Endothelial cell (in vitro differentiated cells): ENCODE measurements at regions not wholly inside any gene's neighbourhood (a gene's known extent, or its start where the extent isn't known, plus 50 kb on each side); places are given as distances from the start of the nearest gene placed in this dataset.

ENCODE experiments used
- DNase-seq: peaks from one replicate; pipeline ENCODE4 v3.0.0; 2021; ENCODE audit warnings: low spot score
- H3K27ac Mint-ChIP-seq: one replicate; pipeline ENCODE4 v1.8.0; 2021; ENCODE audit warnings: mixed read lengths, inconsistent platforms; ENCODE audit not compliant: unreplicated experiment
- H3K27me3 Mint-ChIP-seq: one replicate; pipeline ENCODE4 v1.8.0; 2021; ENCODE audit warnings: mild to moderate bottlenecking, moderate library complexity, mixed read lengths, inconsistent platforms; ENCODE audit not compliant: unreplicated experiment
- H3K36me3 Mint-ChIP-seq: one replicate; pipeline ENCODE4 v1.8.0; 2021; ENCODE audit warnings: mild to moderate bottlenecking, low read depth, mixed read lengths, inconsistent platforms; ENCODE audit not compliant: unreplicated experiment
- H3K4me1 Mint-ChIP-seq: one replicate; pipeline ENCODE4 v1.8.0; 2021; ENCODE audit warnings: mild to moderate bottlenecking, mixed read lengths, inconsistent platforms; ENCODE audit not compliant: unreplicated experiment
- H3K4me3 Mint-ChIP-seq: one replicate; pipeline ENCODE4 v1.8.0; 2021; ENCODE audit warnings: mild to moderate bottlenecking, mixed read lengths, inconsistent platforms; ENCODE audit not compliant: unreplicated experiment
- H3K9me3 Mint-ChIP-seq: one replicate; pipeline ENCODE4 v1.8.0; 2021; ENCODE audit warnings: mixed read lengths, inconsistent platforms; ENCODE audit not compliant: unreplicated experiment
- TF ChIP-seq, protein P1 (sequence below): fragments of 200-600 bp; sonication (generic); IDR thresholded peaks from one replicate; pipeline ENCODE4 v1.5.0; 2021; ENCODE audit warnings: antibody characterized with exemption; ENCODE audit not compliant: unreplicated experiment

- H3K36me3 Mint-ChIP-seq: no peaks in the 10 kb centered on the region
- H3K4me1 Mint-ChIP-seq: peaks cover 14% of the 10 kb centered on the region
- TF ChIP-seq, protein P1, sequence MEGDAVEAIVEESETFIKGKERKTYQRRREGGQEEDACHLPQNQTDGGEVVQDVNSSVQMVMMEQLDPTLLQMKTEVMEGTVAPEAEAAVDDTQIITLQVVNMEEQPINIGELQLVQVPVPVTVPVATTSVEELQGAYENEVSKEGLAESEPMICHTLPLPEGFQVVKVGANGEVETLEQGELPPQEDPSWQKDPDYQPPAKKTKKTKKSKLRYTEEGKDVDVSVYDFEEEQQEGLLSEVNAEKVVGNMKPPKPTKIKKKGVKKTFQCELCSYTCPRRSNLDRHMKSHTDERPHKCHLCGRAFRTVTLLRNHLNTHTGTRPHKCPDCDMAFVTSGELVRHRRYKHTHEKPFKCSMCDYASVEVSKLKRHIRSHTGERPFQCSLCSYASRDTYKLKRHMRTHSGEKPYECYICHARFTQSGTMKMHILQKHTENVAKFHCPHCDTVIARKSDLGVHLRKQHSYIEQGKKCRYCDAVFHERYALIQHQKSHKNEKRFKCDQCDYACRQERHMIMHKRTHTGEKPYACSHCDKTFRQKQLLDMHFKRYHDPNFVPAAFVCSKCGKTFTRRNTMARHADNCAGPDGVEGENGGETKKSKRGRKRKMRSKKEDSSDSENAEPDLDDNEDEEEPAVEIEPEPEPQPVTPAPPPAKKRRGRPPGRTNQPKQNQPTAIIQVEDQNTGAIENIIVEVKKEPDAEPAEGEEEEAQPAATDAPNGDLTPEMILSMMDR: no peak
- no peak overlapping the region for H3K4me3 Mint-ChIP-seq
- DNase-seq: no peak
- no peaks in the 10 kb centered on the region for H3K27me3 Mint-ChIP-seq
- H3K9me3 Mint-ChIP-seq: no peaks in the 10 kb centered on the region
- no peak overlapping the region for H3K27ac Mint-ChIP-seq
Measured at GRCh38 chr9:20217596-20217995, 404.7 kb downstream of the MLLT3 start.

DNA sequence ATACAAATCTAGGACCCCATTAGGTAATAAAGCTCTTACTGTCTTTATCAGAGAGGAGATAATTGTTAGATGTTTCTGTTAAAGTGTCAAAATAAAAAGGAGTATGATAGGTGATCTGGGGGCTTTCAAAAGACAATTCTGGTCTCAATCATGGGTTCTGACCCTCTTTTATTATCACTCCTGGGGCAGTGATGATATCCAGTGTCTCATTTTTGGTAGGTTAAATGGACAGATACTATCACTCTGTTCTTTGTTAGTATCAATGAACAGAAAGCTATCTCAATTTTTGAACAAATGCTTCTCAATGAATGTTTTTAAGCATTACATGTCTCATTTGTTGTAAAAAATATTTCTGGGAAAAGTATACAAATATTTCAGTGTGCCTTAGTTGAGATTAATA lies 405.9 kb downstream of the MLLT3 start:
- TF ChIP-seq, protein P1: no peak
- H3K9me3 Mint-ChIP-seq: no peaks in the 10 kb centered on the region
- H3K36me3 Mint-ChIP-seq: no peaks in the 10 kb centered on the region
- peaks cover 13% of the 10 kb centered on the region for H3K4me1 Mint-ChIP-seq
- no peaks in the 10 kb centered on the region for H3K27me3 Mint-ChIP-seq
- H3K27ac Mint-ChIP-seq: no peak overlapping the region
- H3K4me3 Mint-ChIP-seq: no peak overlapping the region
- no peak for DNase-seq

GRCh38 chr9:20215552-20215951 lies 406.7 kb downstream of the MLLT3 start:
- TF ChIP-seq, protein P1: no peak
- H3K27me3 Mint-ChIP-seq: no peaks in the 10 kb centered on the region
- H3K27ac Mint-ChIP-seq: no peak overlapping the region
- no peak overlapping the region for H3K4me3 Mint-ChIP-seq
- peaks cover 6% of the 10 kb centered on the region for H3K4me1 Mint-ChIP-seq
- DNase-seq: no peak
- no peaks in the 10 kb centered on the region for H3K9me3 Mint-ChIP-seq
- H3K36me3 Mint-ChIP-seq: no peaks in the 10 kb centered on the region

GRCh38 chr9:20212806-20213205 lies 409.5 kb downstream of the MLLT3 start:
- Mint-ChIP-seq H3K27ac (no peak overlapping the region), H3K4me1 (peaks cover 4% of the 10 kb centered on the region), H3K9me3 (no peaks in the 10 kb centered on the region), H3K27me3 (no peaks in the 10 kb centered on the region), H3K36me3 (no peaks in the 10 kb centered on the region), H3K4me3 (no peak overlapping the region)
- TF ChIP-seq, protein P1: no peak
- DNase-seq: no peak

DNA sequence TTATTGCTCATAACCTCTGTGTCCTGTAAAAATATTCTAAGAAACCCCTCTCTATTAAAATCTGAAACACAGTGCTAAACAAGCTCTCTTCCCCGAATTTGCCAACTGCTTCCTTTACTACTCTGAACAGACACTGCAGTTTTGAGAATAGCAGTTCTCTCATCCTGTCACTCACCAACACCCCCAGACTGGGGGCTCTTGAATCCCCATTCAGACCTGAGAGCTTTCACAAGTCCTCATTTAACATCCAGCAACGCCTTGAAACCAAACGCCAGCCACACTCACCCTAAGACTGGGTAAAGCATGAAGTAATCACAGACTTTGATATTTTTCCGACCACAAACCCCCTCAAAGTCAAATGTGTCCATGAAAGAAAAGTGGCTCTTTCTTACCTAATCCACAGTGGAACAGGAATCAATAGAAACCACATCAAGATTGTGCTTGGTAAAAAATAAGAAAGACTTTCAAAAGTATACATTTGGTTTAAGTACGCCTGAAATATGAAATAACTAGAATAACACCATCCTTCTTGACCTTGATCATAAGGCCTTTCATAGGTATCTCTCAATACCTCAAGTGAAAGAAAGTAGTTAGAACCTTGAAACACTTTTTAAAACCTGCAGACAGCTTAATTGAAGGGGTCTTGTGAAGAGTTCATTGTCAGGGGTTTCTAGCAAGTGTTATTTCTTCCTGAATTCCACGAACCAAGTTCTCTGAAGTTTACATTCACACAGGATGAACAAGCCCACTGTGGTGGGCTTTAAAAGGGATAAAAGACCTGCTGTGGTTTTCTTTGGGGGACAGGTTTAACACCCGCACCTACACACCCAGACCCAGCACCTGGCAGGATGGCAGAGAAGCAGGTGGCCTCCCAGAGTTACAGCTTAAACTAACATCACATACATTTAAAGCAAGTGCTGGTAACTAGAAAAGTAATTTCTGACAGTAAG lies 412.6 kb downstream of the MLLT3 start:
- no peak overlapping the region for H3K27ac Mint-ChIP-seq
- H3K27me3 Mint-ChIP-seq: no peaks in the 10 kb centered on the region
- H3K36me3 Mint-ChIP-seq: no peaks in the 10 kb centered on the region
- no peak overlapping the region for H3K4me3 Mint-ChIP-seq
- peaks cover 4% of the 10 kb centered on the region for H3K4me1 Mint-ChIP-seq
- no peaks in the 10 kb centered on the region for H3K9me3 Mint-ChIP-seq
- no peak for DNase-seq
- TF ChIP-seq, protein P1: no peak
